ENCODE measurements at regions not wholly inside any gene's neighbourhood (a gene's known extent, or its start where the extent isn't known, plus 50 kb on each side); places are given as distances from the start of the nearest gene placed in this dataset.

DNA sequence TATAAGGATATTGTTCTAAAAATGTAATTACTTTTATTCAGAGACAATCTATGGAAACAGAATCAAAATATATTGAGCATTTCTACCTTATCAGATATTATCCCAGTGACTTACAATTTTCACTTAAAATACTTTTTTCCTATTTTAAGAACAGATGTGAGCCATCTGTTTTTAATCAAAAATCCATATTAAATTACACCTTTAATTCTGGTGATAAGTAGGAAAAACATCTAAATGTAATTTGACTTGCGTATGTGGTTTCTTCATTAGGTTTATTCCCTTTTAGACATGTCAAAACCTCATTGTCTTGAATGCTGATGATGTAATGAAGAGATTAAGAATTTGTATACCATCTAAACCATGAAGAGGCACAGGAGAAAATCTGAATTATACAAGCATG, 1118.8 kb upstream of the TMPRSS15 start:
- no peak for DNase-seq (ENCODE audit: low read depth)
- Histone ChIP-seq H3K4me3 (ENCODE audit: low read depth, low read length) (no peak overlapping the region), H3K36me3 (ENCODE audit: control insufficient read depth, insufficient read depth, low read length) (no peaks in the 10 kb centered on the region), H3K27me3 (ENCODE audit: control insufficient read depth, insufficient read depth, low read length) (no peaks in the 10 kb centered on the region)
- TF ChIP-seq, protein P1, sequence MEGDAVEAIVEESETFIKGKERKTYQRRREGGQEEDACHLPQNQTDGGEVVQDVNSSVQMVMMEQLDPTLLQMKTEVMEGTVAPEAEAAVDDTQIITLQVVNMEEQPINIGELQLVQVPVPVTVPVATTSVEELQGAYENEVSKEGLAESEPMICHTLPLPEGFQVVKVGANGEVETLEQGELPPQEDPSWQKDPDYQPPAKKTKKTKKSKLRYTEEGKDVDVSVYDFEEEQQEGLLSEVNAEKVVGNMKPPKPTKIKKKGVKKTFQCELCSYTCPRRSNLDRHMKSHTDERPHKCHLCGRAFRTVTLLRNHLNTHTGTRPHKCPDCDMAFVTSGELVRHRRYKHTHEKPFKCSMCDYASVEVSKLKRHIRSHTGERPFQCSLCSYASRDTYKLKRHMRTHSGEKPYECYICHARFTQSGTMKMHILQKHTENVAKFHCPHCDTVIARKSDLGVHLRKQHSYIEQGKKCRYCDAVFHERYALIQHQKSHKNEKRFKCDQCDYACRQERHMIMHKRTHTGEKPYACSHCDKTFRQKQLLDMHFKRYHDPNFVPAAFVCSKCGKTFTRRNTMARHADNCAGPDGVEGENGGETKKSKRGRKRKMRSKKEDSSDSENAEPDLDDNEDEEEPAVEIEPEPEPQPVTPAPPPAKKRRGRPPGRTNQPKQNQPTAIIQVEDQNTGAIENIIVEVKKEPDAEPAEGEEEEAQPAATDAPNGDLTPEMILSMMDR (IDR thresholded peaks at IDR 0.05; ENCODE audit: insufficient read depth, low read length, poor library complexity, severe bottlenecking) = no peak

DNA sequence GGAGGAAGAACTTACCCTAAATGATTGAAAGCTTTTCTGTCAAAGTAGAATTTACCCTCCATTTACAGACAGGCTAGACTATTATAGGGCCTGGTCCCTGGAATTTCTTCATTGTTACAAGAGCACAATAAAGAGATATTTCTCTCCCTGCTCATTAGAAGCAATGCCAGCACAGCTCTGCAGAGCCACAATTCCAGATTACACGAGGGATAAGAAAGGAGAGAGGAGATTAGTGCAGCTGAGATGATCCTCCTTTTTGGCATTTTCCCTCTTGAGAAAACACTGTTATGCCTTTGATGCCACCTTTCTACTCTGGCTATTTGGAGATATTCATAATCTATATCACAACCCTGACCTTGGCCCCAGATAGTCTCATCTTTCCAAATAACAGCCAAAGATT, 1119.5 kb upstream of the TMPRSS15 start:
- no peak overlapping the region for H3K4me3 ChIP-seq (ENCODE audit: low read depth, low read length)
- DNase-seq (ENCODE audit: low read depth) = no peak

DNA sequence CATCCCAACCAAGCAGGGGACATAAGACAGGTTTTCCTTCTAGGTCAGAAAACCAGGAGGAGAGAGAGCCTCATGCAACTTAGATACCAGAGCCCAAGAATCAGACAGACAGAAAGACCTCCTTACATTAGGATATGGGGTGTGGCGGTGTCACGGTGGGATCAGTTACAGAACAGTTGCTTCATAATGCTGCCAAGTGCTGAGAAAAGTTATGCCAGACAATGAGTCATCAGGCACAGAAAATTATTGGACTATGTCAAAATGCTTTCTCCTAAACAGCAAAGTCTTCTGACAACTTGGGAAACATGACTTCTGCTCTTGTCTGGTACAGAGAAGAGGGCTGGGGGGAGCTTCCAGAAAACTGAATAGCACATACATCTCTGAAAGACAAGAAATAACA, 1120.2 kb upstream of the TMPRSS15 start:
- TF ChIP-seq, protein P1 (IDR thresholded peaks at IDR 0.05; ENCODE audit: insufficient read depth, low read length, poor library complexity, severe bottlenecking) = no peak
- Histone ChIP-seq H3K4me3 (ENCODE audit: low read depth, low read length) (no peak overlapping the region), H3K27me3 (ENCODE audit: control insufficient read depth, insufficient read depth, low read length) (no peaks in the 10 kb centered on the region), H3K36me3 (ENCODE audit: control insufficient read depth, insufficient read depth, low read length) (no peaks in the 10 kb centered on the region)
- DNase-seq (ENCODE audit: low read depth) = peak; percentile 21

More for the DNA sequence above, 1119.5 kb upstream of the TMPRSS15 start:
- Histone ChIP-seq H3K36me3 (ENCODE audit: control insufficient read depth, insufficient read depth, low read length) (no peaks in the 10 kb centered on the region), H3K27me3 (ENCODE audit: control insufficient read depth, insufficient read depth, low read length) (no peaks in the 10 kb centered on the region)
- TF ChIP-seq, protein P1 (IDR thresholded peaks at IDR 0.05; ENCODE audit: insufficient read depth, low read length, poor library complexity, severe bottlenecking) = no peak

DNA sequence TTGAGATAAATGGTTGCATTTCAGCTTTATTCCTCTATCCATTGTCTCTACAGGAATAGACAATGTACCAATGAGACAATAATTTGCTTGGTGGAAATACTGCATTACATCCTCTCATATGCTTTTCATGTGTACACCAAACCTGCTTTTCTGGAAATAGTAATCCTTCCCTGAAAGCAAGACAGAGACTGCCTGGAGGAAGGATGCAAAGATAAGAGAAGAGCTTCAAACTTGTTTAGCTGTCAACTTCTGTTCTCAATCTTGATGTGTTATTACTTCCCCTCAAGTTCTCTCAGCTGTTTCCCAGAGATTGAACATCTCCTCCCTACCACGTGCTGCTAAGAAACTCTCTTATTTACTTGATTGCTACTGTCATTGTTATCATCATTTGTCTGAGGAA, 1125.4 kb upstream of the TMPRSS15 start:
- H3K4me3 ChIP-seq (ENCODE audit: low read depth, low read length) = no peak overlapping the region
- DNase-seq (ENCODE audit: low read depth) = no peak
- TF ChIP-seq, protein P1 (IDR thresholded peaks at IDR 0.05; ENCODE audit: insufficient read depth, low read length, poor library complexity, severe bottlenecking) = no peak
- H3K27me3 ChIP-seq (ENCODE audit: control insufficient read depth, insufficient read depth, low read length) = no peaks in the 10 kb centered on the region
- no peaks in the 10 kb centered on the region for H3K36me3 ChIP-seq (ENCODE audit: control insufficient read depth, insufficient read depth, low read length)

DNA sequence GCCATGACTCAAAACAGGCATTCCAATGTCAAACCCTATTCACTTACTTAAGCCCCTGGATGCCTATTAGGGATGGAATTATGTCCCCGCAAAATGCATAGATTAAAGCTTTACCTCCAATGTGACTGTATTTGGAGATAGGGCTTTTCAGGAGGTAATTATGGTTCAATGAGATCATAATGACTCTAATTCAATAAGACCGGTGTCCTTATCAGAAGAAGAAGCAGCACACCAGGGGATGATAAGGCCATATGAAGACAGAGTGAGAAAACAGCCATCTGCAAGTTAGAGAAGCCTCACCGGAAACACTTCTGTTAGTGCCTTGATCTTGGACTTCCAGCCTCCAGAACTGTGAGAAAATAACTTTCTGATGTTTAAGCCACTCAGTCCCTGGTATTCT, 1131.8 kb upstream of the TMPRSS15 start:
- TF ChIP-seq, protein P1 (IDR thresholded peaks at IDR 0.05; ENCODE audit: insufficient read depth, low read length, poor library complexity, severe bottlenecking) = no peak
- no peak for DNase-seq (ENCODE audit: low read depth)
- H3K4me3 ChIP-seq (ENCODE audit: low read depth, low read length) = no peak overlapping the region
- H3K27me3 ChIP-seq (ENCODE audit: control insufficient read depth, insufficient read depth, low read length) = no peaks in the 10 kb centered on the region
- H3K36me3 ChIP-seq (ENCODE audit: control insufficient read depth, insufficient read depth, low read length) = no peaks in the 10 kb centered on the region

DNA sequence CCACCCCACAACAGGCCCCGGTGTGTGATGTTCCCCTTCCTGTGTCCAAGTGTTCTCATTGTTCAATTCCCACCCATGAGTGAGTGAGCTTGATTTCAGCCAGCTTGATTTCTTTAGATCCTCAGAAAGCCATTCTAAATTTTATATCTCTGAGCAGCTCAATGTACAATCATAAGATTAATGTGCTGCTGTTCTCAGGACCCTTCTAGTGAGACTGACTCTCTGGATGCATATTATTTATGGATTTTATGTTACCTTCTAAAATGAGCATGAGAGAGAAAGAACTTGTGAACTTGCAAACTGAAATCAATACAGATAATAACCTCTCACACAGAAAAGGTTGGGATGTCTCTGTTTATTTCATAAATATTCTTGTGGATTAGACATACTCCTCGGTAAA, 1133.5 kb upstream of the TMPRSS15 start:
- no peaks in the 10 kb centered on the region for H3K27me3 ChIP-seq (ENCODE audit: control insufficient read depth, insufficient read depth, low read length)
- no peaks in the 10 kb centered on the region for H3K36me3 ChIP-seq (ENCODE audit: control insufficient read depth, insufficient read depth, low read length)
- DNase-seq (ENCODE audit: low read depth) = no peak
- TF ChIP-seq, protein P1 (IDR thresholded peaks at IDR 0.05; ENCODE audit: insufficient read depth, low read length, poor library complexity, severe bottlenecking) = no peak
- no peak overlapping the region for H3K4me3 ChIP-seq (ENCODE audit: low read depth, low read length)
